UCSD-AML1 (cell line): ENCODE measurements at regions not wholly inside any gene's neighbourhood (a gene's known extent, or its start where the extent isn't known, plus 50 kb on each side); places are given as distances from the start of the nearest gene placed in this dataset.

Experiments used
- DNase-seq: peaks from one replicate; lab custom pipeline; 2025; ENCODE audit not compliant: unreplicated experiment; lab: John Stamatoyannopoulos, UW

DNA sequence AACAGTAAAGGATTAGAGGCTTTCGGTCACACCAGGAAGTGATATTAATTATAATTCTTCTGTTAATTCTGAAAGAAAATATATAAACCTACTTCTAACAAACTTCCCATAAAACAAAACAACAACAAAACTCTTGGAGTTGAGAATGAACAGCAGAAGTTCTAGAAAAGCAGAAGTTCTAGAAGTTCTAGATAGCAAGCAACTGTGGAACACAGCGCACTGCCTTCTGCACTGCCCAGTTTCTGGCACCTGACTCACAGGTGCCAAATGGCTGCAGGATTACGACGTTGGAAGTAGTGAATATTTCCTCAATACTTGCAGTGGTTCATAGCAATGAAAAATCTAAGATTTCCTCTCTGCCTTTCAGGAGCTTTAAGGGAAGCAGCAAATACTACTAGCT is 132.2 kb downstream of the OR13A1 start:
- DNase-seq: no peak

DNA sequence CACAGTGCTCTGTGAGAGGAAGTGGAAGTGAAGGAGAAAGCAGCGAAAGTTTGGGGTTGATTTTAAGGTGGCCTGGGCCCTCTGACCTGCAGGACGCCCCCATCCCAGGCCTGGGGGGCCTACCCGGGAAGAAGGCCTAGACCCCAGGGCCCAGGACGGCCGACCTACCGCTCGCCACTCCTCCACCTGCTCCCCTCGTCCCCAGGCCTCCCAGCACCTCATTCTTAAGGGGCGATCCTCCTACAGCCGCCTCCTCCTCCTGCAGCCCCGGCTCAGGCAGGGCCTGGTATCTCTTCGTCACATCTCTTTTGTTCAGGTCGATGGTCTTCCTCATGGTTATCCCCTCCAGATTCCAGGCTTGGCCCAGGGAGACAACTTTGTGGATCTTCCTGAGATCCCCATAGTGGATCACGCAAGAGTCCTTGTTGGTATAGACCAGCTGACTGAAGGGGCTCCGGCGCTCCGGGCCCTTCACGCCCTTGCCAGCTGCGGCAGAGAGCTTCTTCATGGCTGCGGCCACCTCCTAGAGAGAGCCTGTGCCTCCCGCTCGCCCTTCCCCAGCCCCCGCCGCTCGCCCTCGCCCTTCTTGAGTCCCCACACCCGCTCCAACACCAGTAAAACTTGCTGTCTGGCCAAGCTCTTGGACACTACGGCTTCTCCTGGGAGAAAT is 117.5 kb downstream of the OR13A1 start:
- no peak for DNase-seq

DNA sequence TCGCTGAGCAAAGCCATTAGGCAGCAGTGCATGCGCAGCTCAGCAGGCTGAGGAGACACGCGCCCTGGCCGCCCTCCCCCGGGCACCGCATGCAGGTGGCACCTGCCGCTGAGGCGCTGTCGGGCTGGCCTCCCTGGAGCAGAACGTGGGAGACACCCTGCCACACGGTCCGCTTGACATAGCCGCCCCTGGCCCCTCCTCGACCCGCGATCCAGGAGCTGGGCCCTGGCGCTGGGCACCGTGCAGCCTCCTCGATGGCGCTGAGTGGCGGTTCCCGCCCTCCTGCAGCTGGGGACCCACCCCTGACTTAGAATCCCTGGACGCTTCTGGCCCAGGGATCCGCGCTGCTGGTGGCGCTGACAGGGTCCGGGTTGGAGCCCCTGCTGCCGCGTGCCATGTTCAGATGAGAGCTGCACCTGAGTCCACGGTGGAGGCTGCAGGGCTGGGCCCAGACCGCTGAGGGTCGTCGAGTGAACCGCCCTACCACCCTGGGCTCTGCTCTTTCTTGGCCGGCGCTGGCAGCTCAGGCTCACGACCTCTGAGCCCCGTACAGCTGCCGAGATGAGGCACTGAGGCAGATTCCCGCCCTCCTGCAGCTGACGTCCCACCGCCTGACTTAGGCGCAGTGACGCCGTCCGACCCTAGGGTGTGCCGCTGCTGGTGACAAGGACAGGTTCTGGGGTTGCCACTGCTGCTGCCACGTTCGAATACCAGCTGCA is 116.8 kb downstream of the OR13A1 start:
- no peak for DNase-seq

DNA sequence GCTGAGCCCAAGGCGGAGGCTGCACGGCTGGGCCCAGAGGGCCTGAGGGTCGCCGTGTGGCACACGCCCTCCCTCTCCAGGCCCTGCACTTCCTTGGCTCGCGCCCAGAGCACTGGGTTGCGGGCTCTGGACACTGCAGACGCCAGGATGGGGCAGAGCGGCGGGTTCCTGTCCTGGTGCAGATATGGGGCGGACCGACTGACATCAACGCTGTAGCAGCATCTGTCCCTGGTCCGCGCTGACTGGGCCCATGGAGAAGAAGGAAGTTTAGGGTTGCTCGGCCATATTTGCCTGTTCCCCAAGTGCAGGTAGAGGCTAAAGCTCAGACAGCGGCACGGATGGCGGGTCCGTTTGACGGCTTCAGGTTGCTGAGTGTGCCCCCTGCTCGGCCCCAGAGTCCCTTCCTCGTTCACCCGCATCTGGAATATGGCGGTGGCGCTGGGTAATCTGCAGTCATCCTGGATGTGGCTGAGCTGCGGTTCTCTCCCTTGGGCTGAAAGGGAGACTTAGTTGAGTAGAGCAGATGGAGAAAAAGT is 116.1 kb downstream of the OR13A1 start:
- DNase-seq: no peak

DNA sequence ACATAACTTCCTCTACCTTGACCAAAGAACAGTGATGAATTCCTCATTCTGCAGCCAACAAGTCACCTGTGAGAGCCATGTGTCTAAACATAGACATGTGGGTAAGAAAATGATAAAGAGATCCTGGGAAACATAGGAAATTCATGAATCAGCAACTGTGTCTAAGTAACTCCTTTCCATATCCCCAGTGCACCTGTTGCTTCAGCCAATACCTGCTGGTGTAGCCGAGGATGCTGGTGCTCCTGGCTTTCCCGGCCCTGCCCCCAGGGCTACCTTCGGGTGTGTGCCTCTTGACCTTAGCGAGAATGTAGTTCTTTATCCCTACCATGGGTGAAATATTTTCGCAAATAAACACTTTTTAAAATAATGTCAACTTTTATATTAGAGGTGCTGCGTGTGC is 114.1 kb downstream of the OR13A1 start:
- DNase-seq: no peak

DNA sequence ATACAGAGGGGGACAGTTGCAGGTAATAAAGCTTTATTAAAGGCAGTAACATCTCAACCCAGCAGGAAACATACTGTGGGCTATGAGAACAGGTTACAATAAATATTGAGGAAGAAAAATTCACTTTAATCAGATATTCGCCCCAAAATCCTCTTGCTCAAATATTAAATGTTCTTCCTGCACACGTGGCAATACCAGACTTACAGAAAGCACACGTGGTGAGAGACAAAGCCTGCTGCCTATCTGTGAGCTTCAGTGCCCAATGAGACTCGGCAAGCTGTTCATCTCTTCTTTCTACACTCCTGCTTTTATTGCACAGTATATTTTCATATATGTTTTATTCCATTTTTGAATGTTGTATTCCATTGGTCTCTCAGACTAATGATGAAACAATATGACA is 113.2 kb downstream of the OR13A1 start:
- DNase-seq: no peak

DNA sequence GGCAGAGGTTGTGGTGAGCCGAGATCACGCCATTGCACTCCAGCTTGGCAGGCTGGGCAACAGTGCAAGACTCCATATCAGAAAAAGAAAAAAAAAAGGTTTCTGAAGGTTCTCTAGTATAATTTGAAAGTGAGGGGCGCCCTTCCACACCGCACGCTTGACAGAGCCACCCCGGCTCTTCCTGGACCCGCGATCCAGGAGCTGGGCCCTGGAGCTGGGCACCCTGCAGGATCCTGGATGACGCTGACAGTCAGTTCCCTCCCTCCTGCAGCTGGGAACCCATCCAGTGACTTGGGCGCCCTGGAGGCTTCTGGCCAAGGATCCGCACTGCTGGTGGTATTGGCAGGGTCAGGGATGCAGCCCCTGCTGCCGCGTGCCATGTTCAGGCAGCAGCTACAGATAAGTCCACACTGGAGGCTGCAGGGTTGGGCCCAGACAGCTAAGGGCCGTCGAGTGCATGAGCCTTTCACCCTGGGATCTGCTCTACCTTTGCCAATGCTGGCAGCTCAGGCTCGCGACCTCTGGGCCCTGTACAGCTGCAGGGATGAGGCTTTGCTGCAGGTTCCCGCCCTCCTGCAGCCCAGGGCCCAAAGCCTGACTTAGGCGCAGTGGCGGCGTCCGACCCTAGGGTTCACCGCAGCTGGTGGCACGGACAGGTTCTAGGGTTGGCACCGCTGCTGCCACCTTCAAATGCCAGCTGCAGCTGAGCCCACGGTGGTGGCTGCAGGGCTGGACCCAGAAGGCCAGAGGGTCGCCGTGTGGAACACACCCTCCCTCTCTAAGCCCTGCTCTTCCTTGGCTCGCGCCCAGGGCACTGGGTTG is 110.2 kb downstream of the OR13A1 start:
- no peak for DNase-seq

DNA sequence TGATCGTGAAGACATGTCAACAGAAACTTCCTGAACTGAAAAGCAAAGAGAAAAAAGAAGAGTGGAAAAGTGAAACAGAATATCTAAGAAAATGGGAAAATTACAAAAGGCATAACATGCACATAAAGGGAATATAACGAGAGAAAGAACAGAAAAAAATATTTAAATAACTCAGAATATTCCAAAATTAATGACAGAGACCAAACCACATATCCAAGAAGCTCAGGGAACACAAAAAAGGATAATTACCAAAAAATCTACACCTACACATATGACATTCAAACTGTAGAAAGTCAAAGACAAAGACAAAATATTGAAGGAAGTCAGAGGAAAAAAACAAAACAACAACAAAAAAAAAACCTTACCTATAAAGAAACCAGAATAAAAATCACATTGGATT is 105.5 kb downstream of the OR13A1 start:
- no peak for DNase-seq

DNA sequence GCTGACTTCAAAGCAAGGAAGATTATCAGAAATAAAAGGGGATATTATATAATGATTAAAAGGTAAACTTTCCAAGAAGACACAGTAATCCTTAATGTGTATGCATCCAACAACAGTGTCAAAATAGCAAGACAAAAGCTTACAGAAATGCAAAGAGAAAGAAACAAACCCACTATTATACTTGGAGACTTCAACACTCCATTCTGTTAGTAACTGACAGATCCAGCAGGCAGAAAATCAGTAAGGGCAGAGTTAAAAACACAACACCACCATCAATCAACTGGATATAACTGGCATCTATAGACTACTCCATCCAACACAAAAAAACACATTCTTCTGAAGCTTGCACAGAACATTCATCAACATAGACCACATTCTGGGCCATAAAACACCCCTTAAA is 103.8 kb downstream of the OR13A1 start:
- DNase-seq: no peak

DNA sequence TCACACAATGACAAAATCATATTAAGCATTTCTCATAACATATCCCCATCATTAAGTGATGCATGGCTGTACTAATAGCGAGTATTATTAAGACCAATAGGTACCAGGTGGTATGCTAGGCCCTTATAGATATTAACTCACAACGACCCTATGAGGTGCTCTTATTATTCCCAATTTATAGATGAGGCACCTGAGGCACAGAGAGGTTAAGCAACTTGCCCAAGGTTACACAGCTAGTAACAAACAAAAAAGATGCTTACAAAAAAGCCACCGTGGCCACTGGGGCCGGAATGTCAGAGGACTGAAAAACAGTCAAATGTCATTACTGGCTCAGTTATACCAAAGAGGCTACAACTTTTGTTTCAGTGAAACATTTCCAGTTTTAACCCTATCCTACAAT is 96.0 kb downstream of the OR13A1 start:
- no peak for DNase-seq

DNA sequence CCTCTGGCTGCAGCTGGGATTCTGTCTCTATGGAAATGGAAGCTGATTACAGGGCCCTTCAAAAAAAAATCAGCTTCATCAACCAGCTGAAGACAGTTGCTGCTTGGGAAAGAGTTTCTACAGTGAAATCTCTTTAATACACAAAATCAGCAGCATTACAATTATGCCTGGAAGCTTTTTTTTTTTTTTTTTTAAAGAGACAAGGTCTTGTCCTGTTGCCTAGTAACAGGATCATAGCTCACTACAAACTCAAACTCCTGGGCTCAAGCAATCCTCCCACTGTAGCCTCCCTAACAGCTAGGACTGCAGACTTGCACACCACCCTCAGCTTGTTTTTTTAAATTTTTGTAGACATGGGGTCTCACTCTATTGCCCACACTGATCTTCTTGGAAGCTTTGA is 94.5 kb downstream of the OR13A1 start:
- no peak for DNase-seq

DNA sequence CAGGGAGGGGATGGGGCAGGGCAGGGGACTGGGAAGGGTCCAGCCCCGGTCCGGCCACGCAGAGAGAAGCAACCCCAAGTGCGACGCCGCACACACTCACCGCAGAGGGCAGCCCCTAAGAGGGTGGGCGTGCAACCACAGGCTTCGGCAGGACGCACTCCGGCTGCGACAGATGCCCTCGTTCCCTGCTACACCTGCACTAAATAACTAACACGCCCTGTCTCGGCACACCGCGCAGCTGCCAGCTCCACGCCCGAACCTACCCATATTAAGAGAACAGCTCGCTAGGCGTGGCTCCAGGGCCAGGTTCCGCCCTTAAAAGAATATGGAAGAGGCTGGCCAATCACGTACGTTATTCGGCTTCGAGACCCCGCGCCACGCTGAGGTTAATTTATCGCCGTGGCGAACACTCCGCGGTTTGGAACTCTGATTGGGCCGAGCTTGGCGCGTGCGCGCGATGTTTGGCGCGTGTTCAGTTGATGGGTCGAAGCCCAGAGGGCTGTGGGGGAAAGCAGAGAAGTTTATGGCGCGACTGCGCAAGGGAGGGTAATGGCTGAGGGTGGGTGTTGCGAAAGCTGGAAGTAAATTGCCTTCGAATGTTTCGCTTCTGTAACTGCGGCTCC is 91.1 kb downstream of the OR13A1 start:
- DNase-seq: no peak

DNA sequence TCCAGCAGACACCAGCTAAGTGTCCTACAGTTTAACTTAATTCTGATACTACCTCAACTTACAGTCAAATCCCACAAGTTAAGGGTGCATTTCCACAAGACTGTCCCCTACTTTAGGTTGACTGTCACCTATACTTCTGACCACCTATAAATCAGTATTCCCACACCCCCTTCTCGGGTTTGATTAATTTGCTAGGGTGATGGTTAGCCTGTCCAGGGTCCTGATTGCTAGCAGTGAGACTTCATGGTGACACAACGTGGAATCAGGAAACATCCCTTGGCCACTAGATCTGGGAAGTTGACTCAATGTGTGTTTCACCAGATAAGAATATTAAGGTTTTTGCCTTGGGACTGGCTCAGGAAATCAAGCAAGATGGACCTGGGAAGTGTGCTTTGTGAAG is 88.4 kb downstream of the OR13A1 start:
- DNase-seq: no peak

DNA sequence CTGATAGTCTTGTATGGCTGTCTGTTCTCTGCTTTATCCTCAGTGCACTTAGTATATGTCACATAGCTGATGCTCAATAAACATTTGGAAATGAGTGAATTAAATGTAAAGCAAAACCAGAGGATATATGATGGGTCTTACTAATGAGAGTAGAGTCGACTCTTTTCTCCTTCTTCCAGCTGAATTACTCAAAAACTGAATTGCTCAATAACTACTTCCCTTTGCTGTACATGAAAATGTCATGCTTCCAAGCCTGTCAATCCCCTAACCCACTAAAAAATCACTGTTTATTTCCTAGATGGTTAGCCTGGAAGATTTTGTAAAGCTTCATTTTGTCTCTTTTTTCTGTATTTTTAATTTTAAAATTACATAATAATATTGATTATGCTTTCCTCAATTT is 88.0 kb downstream of the OR13A1 start:
- DNase-seq: no peak

DNA sequence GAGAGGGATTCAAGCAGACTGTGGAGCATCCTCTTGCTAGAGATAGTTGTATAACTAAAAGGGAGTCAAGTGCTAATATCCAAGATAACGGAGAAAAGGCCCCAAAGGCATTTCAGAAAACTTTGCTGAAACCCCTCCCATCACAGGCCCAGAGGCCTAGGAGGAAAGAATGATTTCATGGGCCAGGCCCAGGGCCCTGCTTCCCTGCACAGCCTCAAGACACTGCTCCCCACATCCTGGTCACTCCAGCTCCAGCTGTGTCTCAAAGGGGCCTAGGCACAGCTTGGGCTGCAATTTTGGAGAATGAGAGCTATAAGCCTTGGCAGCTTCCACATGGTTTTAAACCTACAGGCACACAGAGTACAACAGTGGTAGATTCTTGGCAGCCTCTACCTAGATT is 85.6 kb downstream of the OR13A1 start:
- DNase-seq: no peak

DNA sequence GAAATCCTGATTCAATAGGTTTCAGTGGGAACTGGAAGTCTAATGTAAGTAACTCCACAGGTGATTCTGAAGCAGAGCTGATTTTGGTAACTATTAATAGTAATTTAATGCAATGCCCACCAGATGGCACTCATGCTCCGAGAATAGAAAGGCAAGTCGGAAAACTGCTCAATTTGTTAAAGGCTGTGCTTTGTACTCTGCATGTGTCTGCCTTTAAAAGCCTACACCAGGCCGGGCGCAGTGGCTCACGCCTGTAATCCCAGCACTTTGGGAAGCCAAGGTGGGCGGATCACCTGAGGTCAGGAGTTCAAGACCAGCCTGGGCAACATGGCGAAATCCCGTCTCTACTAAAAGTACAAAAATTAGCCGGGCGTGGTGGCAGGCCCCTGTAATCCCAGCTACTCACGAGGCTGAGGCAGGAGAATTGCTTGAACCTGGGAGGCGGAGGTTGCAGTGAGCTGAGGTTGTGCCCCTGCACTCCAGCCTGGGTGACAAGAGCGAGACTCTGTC is 80.1 kb downstream of the OR13A1 start:
- DNase-seq: peak; percentile 44

DNA sequence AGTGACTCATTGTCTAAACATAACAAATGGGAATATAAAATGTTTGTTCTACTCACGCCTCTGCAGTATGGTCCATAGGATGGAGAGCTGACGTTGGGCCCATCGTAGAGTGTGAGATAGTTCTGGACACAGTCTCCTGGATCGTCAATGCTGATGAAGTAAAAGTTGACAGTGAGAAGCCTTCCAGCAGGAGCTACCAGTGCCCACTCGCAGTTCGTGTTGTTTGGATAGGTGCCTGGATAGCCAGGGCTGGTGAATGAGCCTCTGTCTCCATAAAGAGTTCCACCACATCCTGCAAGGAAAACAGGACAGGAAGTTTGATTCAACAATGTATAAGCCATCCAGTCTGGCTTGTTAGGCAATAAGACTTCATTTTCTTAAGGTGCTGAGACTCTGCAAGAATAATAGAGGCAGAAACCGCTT is 79.6 kb downstream of the OR13A1 start:
- no peak for DNase-seq

DNA sequence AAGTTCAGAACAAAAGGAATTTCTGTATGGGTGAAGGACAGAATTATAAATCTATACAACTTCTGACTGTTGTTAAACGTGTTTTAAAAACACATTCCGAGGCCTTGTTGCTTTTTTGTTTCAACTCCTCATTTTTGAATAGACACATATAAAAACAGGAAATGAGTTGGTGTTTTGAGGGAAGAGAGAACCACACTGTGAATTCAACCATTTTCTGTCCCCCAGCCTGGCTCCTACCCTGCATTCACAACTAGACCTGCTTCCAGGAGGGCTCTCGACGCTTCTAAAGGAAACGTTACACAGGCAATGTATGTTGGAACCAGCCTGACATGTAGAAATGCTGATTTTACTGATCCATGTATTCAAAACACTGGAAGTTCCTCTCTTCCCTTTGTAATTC is 76.5 kb downstream of the OR13A1 start:
- DNase-seq: no peak

DNA sequence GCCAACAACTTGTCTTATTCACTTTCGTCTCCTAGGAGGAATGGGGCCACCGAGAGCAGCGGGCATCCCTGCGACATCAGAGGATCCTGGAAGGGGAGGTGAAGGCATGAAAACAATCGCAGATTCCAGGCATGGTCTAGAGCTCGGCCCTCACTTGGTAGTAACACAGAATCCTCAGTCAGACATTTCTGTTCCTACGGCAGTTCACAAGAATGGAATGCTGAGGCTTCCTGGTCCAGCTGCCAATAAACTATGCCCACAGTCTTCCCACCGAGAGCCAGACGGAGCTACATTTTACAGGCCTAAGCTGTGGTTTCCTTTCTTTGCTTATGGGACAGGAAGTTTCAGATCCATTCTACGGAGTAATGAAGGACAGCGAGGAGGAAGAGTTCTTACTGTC is 75.8 kb downstream of the OR13A1 start:
- no peak for DNase-seq

DNA sequence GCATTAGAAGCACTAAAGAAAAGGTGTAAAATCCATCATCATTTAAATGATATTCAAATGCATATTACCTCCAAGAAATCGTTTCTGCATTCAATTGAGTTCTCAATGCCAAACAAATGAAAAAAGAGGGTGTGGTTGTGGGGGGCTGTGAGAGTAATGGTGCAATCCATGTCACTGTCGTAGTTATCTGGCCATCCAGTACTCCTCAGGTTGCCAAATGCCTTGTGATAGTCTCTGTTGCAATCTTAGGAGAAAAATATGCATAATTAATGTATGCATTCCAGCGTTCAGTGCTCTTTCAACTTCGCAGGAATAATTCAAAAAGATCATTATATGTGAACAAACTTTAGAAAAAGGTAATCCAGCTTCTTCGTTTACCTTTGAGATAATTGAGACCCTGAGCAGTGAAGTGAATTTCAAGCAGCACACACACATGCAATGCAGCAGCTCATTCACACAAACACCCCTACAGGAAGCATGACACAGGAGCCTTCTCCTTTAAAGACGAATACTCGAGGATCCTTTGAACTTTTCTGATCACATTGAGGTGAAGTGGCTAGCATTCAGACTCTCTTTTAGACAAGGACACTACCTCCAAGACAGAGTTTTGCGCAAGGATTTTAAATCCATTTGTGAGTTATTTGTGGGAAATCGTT is 73.4 kb downstream of the OR13A1 start:
- DNase-seq: no peak

DNA sequence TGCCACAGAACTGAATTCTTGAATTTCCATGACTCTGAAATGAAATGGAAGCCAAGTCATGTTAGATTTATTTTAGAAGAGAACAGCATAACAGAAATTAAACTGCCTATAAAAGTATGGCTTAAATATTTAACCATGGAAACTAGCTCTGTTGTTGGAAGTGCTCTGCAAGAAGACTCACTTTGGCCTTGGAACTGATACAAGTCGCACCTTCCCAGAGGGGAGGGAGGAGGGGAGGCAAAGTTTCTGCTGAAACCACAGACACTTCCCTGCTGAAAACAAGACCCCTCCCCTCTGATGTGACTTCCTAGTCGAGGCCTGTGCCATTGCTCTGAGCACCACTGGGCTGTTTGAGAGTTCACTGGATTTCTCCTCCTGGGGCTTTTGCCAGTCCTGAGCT is 72.1 kb downstream of the OR13A1 start:
- DNase-seq: no peak
